HepG2 (cell line): ENCODE measurements at regions not wholly inside any gene's neighbourhood (a gene's known extent, or its start where the extent isn't known, plus 50 kb on each side); places are given as distances from the start of the nearest gene placed in this dataset.

ENCODE experiments used
- ATAC-seq: fragments of 200-7000 bp; cut with Tn5 transposase; 3 replicates; pipeline ENCODE4 v1.9.1; 2020; ENCODE audit warnings: mild to moderate bottlenecking, moderate library complexity
- BruUV-seq: library from RNA; stranded (reverse); fragments of 400-500 nt; replicated peaks from 2 replicates; lab custom pipeline; 2021; lab: Mats Ljungman, UMichigan
- CTCF ChIA-PET: fragments of 300-600 bp; formaldehyde crosslinking; extraction: SDS; loops from one replicate; lab custom pipeline; 2021; ENCODE audit warnings: low total read pairs, inconsistent platforms, low intra/inter-chr PET ratio; lab: Yijun Ruan, JAX
- POLR2A ChIA-PET: fragments of 350-600 bp; sonication (Branson Sonifier 250); formaldehyde crosslinking; loops from one replicate; lab custom pipeline; 2020; ENCODE audit warnings: antibody characterized with exemption, inconsistent platforms; lab: Yijun Ruan, JAX
- DNase-seq: peaks from one replicate; pipeline ENCODE4 v3.0.0-alpha.2; 2015; ENCODE audit warnings: low spot score
- FAIRE-seq: peaks from 3 replicates; lab custom pipeline; 2011; peaks lifted over from hg19 to GRCh38; lab: Jason Lieb, UNC
- H2AFZ ChIP-seq: one replicate; pipeline ENCODE4 v1.6.1; 2011; ENCODE audit warnings: low read length, inconsistent platforms
- H3K27ac ChIP-seq: fragments of 300-600 bp; 3 replicates; pipeline ENCODE4 v1.8.0; 2011; ENCODE audit warnings: mixed run types, mild to moderate bottlenecking, mixed read lengths, low read length, inconsistent platforms; ENCODE audit not compliant: insufficient read depth; ENCODE audit errors: extremely low read length
- H3K27me3 ChIP-seq, 2 experiments: fragments of 200-600 bp in 1 of 2; 2 replicates in 1 of 2; 3 replicates in 1 of 2; pipeline versions ENCODE4 v1.6.0 to v1.8.0; 2011; ENCODE audit warnings: low read length in 2 of 2, mild to moderate bottlenecking in 2 of 2, moderate library complexity in 2 of 2, inconsistent platforms in 1 of 2; ENCODE audit not compliant: insufficient read depth in 2 of 2, control insufficient read depth in 1 of 2
- H3K36me3 ChIP-seq, 2 experiments: fragments of 200-600 bp in 1 of 2; replicated peaks in 1 of 2; 2 replicates in 1 of 2; 3 replicates in 1 of 2; pipeline versions ENCODE4 v1.5.1 to v1.8.0; 2011; ENCODE audit warnings: low read length in 2 of 2, inconsistent platforms in 1 of 2; ENCODE audit not compliant: insufficient read depth in 2 of 2, control insufficient read depth in 1 of 2
- H3K4me1 ChIP-seq: 2 replicates; pipeline ENCODE4 v1.5.1; 2012; ENCODE audit warnings: low read length, inconsistent platforms; ENCODE audit not compliant: insufficient read depth
- H3K4me2 ChIP-seq: 2 replicates; pipeline ENCODE4 v1.6.0; 2011; ENCODE audit warnings: low read depth, low read length, inconsistent platforms
- H3K4me3 ChIP-seq, 3 experiments: fragments of 200-600 bp in 1 of 3; sonication (generic), shearing (Covaris generic) in 1 of 3; replicated peaks in 1 of 3; 2 replicates each; pipeline ENCODE4 v1.5.1; 2011 to 2016; ENCODE audit warnings: low read length in 3 of 3, inconsistent platforms in 2 of 3, low read depth in 2 of 3, mild to moderate bottlenecking in 2 of 3, control low read depth in 1 of 3, mixed read lengths in 1 of 3; ENCODE audit not compliant: insufficient read depth in 1 of 3
- H3K79me2 ChIP-seq: one replicate; pipeline ENCODE4 v1.6.1; 2011; ENCODE audit warnings: low read length, inconsistent platforms; ENCODE audit not compliant: insufficient read depth
- H3K9ac ChIP-seq: 2 replicates; pipeline ENCODE4 v1.6.0; 2011; ENCODE audit warnings: mild to moderate bottlenecking, low read depth, low read length, inconsistent platforms; ENCODE audit not compliant: insufficient read depth
- H3K9me3 ChIP-seq: 2 replicates; pipeline ENCODE4 v1.5.1; 2012; ENCODE audit warnings: mild to moderate bottlenecking, low read length
- H4K20me1 ChIP-seq: 2 replicates; pipeline ENCODE4 v1.6.0; 2011; ENCODE audit warnings: inconsistent platforms, mild to moderate bottlenecking, low read length, moderate library complexity; ENCODE audit not compliant: insufficient read depth
- ATF7 ChIP-seq, 2 experiments: fragments of 450-650 bp in 1 of 2; sonication (generic) in 1 of 2; formaldehyde crosslinking in 1 of 2; IDR thresholded peaks; 2 replicates each; pipeline versions ENCODE4 v1.4.0 to v1.6.1; 2016 to 2020; ENCODE audit warnings: antibody characterized with exemption in 1 of 2, mild to moderate bottlenecking in 1 of 2, missing genetic modification reagents in 1 of 2
- CREM ChIP-seq, 2 experiments: sonication (generic) in 1 of 2; formaldehyde crosslinking in 1 of 2; IDR thresholded peaks; 2 replicates each; pipeline versions ENCODE4 v1.4.0 to v1.6.1; 2016 to 2020; ENCODE audit warnings: antibody characterized with exemption in 1 of 2, mild to moderate bottlenecking in 1 of 2, missing genetic modification reagents in 1 of 2
- HNRNPK ChIP-seq: fragments of 200-400 bp; formaldehyde crosslinking; IDR thresholded peaks from 2 replicates; pipeline ENCODE4 v1.6.1; 2018; ENCODE audit warnings: low read length, low read depth, moderate library complexity, mild to moderate bottlenecking; ENCODE audit not compliant: poor library complexity, severe bottlenecking
- KLF12 ChIP-seq: sonication (generic); formaldehyde crosslinking; IDR thresholded peaks from 2 replicates; pipeline ENCODE4 v1.4.0; 2020; ENCODE audit warnings: missing genetic modification reagents, borderline replicate concordance
- MTA1 ChIP-seq: sonication (generic); formaldehyde crosslinking; IDR thresholded peaks from 2 replicates; pipeline ENCODE4 v1.4.0; 2020; ENCODE audit warnings: missing genetic modification reagents, mild to moderate bottlenecking, borderline replicate concordance
- PHB2 ChIP-seq: fragments of 450-650 bp; IDR thresholded peaks from 2 replicates; pipeline ENCODE4 v1.6.1; 2018; ENCODE audit not compliant: partially characterized antibody
- RBFOX2 ChIP-seq: fragments of 200-400 bp; formaldehyde crosslinking; IDR thresholded peaks from 2 replicates; pipeline ENCODE4 v1.6.1; 2017; ENCODE audit warnings: low read depth, mild to moderate bottlenecking, low read length
- TEAD2 ChIP-seq: sonication (generic); formaldehyde crosslinking; IDR thresholded peaks from 2 replicates; pipeline ENCODE4 v1.9.0; 2021; ENCODE audit warnings: missing genetic modification reagents
- ZKSCAN5 ChIP-seq: sonication (generic); formaldehyde crosslinking; IDR thresholded peaks from 2 replicates; pipeline ENCODE4 v1.5.1; 2020; ENCODE audit warnings: mild to moderate bottlenecking, missing genetic modification reagents
- ZNF235 ChIP-seq: sonication (generic); formaldehyde crosslinking; IDR thresholded peaks from 2 replicates; pipeline ENCODE4 v1.8.1; 2023; ENCODE audit warnings: mild to moderate bottlenecking, missing genetic modification reagents, borderline replicate concordance
- ZNF75D ChIP-seq: sonication (generic); formaldehyde crosslinking; IDR thresholded peaks from 2 replicates; pipeline ENCODE4 v1.8.1; 2023; ENCODE audit warnings: missing genetic modification reagents, mild to moderate bottlenecking, borderline replicate concordance
- WGBS: methylation state at CpG from one replicate; pipeline ENCODE4 v1.1.6; 2017; ENCODE audit warnings: low lambda C conversion rate; 5-methylcytosine and 5-hydroxymethylcytosine counted together
- in situ Hi-C: cut with HindIII; loops from 2 replicates; pipeline ENCODE4 v1.10.0; 2017; ENCODE audit warnings: low pct_unique_long_range_greater_than_20kb; ENCODE audit not compliant: extremely low pct_ligation_motif_present
- intact Hi-C: fragments of 100-400 bp; cut with micrococcal nuclease; formaldehyde crosslinking; loops from one replicate; pipeline ENCODE4 v1.10.0; 2022; ENCODE audit not compliant: unreplicated experiment
- TF ChIP-seq, protein P1 (sequence below): sonication (generic); formaldehyde crosslinking; IDR thresholded peaks from 2 replicates; pipeline ENCODE4 v1.4.0; 2020; ENCODE audit warnings: missing genetic modification reagents
- TF ChIP-seq, protein P2 (sequence below): sonication (generic); formaldehyde crosslinking; conservative IDR thresholded peaks from 2 replicates; pipeline ENCODE4 v1.8.1; 2023; ENCODE audit warnings: missing genetic modification reagents
- TF ChIP-seq, protein P3 (sequence below): sonication (generic); formaldehyde crosslinking; conservative IDR thresholded peaks from 2 replicates; pipeline ENCODE4 v1.5.0; 2020; ENCODE audit warnings: missing genetic modification reagents
- TF ChIP-seq, protein P4 (sequence below): sonication (generic); formaldehyde crosslinking; IDR thresholded peaks from 2 replicates; pipeline ENCODE4 v1.5.1; 2020; ENCODE audit warnings: missing genetic modification reagents, mild to moderate bottlenecking, borderline replicate concordance
- TF ChIP-seq, protein P5 (sequence below): sonication (generic); formaldehyde crosslinking; IDR thresholded peaks from 2 replicates; pipeline ENCODE4 v1.4.0; 2020; ENCODE audit warnings: missing genetic modification reagents

DNA sequence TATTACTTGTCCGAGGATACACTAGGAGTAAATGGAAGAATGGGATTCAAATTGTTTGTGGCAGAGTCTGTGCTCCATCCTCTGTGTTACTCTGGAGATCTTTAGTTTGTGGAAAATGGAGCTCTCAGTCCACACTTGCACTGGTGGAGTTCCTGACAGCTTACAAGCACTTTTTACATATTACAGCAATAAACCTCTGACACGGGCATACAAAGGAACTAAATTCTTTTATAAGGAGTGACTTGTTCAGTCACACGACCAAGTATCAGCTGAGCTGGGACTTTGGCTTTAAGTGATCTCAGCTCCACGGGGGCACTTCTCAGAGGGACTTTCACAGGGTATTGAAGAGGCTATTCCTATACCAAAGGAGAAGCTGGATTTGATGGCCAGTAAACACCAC, 417.5 kb downstream of the LRIG3 start (continued):
- TF ChIP-seq, protein P1, sequence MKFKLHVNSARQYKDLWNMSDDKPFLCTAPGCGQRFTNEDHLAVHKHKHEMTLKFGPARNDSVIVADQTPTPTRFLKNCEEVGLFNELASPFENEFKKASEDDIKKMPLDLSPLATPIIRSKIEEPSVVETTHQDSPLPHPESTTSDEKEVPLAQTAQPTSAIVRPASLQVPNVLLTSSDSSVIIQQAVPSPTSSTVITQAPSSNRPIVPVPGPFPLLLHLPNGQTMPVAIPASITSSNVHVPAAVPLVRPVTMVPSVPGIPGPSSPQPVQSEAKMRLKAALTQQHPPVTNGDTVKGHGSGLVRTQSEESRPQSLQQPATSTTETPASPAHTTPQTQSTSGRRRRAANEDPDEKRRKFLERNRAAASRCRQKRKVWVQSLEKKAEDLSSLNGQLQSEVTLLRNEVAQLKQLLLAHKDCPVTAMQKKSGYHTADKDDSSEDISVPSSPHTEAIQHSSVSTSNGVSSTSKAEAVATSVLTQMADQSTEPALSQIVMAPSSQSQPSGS (CRISPR knock-in tag): no peak
- TF ChIP-seq, all 625 proteins: peak for 0

DNA sequence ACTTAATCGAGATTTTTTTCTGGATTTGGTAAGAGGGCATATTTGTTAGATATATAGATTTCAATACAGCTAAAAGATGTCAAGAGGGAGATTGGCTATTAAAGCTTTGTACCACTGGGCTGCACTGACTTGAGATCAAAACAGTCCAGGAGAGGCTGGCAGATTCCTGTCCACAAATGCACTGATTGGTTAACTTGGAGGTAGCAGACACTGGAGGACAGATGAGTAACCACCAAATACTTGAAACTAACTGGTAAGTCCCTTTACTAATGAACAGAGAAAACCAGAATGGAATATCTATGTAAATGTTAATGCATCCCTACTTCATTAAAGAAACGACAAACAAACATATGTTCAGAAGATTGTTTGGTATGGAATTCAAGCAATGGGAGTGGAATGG, 416.6 kb downstream of the LRIG3 start:
- POLR2A ChIA-PET: no interaction called here
- H4K20me1 ChIP-seq: no peaks in the 10 kb centered on the region
- H3K27me3 ChIP-seq: no peaks in the 10 kb centered on the region
- no peak for DNase-seq
- no peak overlapping the region for H3K4me2 ChIP-seq
- H2AFZ ChIP-seq: no peak overlapping the region
- ATAC-seq: no peak
- BruUV-seq: no TSS peak
- H3K36me3 ChIP-seq: no peaks in the 10 kb centered on the region
- H3K9ac ChIP-seq: no peak overlapping the region
- H3K4me1 ChIP-seq: no peaks in the 10 kb centered on the region
- H3K79me2 ChIP-seq: no peaks in the 10 kb centered on the region
- H3K27ac ChIP-seq: no peak overlapping the region
- intact Hi-C loops: no loop called here
- no peaks in the 10 kb centered on the region for H3K9me3 ChIP-seq
- no peak overlapping the region for H3K4me3 ChIP-seq
- CTCF ChIA-PET: no interaction called here
- no peak for FAIRE-seq
- 0% methylated on average over 2 of the region's 2 CpGs for WGBS
- in situ Hi-C loops: no loop called here
- TF ChIP-seq KLF12 (CRISPR knock-in tag) (no peak), HNRNPK (no peak), TEAD2 (CRISPR knock-in tag) (no peak), PHB2 (no peak), MTA1 (CRISPR knock-in tag) (no peak), ZNF75D (CRISPR knock-in tag) (no peak), CREM (IDR thresholded peaks at IDR 0.05) (no peak), CREM (CRISPR knock-in tag; IDR thresholded peaks at IDR 0.05) (no peak), ZKSCAN5 (CRISPR knock-in tag) (no peak), ZNF235 (CRISPR knock-in tag) (no peak), RBFOX2 (no peak), ATF7 (IDR thresholded peaks at IDR 0.05) (no peak), ATF7 (CRISPR knock-in tag; IDR thresholded peaks at IDR 0.05) (no peak)
- TF ChIP-seq, protein P2, sequence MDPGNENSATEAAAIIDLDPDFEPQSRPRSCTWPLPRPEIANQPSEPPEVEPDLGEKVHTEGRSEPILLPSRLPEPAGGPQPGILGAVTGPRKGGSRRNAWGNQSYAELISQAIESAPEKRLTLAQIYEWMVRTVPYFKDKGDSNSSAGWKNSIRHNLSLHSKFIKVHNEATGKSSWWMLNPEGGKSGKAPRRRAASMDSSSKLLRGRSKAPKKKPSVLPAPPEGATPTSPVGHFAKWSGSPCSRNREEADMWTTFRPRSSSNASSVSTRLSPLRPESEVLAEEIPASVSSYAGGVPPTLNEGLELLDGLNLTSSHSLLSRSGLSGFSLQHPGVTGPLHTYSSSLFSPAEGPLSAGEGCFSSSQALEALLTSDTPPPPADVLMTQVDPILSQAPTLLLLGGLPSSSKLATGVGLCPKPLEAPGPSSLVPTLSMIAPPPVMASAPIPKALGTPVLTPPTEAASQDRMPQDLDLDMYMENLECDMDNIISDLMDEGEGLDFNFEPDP (CRISPR knock-in tag): no peak
- TF ChIP-seq, protein P3, sequence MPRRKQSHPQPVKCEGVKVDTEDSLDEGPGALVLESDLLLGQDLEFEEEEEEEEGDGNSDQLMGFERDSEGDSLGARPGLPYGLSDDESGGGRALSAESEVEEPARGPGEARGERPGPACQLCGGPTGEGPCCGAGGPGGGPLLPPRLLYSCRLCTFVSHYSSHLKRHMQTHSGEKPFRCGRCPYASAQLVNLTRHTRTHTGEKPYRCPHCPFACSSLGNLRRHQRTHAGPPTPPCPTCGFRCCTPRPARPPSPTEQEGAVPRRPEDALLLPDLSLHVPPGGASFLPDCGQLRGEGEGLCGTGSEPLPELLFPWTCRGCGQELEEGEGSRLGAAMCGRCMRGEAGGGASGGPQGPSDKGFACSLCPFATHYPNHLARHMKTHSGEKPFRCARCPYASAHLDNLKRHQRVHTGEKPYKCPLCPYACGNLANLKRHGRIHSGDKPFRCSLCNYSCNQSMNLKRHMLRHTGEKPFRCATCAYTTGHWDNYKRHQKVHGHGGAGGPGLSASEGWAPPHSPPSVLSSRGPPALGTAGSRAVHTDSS (CRISPR knock-in tag): no peak
- TF ChIP-seq, protein P4, sequence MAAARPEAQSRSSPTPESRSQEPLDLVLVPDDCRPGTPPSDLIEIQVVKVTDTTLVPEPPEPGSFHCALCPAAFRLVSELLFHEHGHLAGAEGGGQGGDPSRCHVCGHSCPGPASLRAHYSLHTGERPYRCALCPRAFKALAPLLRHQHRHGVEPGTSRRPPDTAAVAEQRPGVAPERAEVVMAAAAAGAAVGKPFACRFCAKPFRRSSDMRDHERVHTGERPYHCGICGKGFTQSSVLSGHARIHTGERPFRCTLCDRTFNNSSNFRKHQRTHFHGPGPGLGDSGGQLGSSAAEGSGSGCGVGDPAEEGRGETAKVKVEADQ: no peak
- TF ChIP-seq, protein P5, sequence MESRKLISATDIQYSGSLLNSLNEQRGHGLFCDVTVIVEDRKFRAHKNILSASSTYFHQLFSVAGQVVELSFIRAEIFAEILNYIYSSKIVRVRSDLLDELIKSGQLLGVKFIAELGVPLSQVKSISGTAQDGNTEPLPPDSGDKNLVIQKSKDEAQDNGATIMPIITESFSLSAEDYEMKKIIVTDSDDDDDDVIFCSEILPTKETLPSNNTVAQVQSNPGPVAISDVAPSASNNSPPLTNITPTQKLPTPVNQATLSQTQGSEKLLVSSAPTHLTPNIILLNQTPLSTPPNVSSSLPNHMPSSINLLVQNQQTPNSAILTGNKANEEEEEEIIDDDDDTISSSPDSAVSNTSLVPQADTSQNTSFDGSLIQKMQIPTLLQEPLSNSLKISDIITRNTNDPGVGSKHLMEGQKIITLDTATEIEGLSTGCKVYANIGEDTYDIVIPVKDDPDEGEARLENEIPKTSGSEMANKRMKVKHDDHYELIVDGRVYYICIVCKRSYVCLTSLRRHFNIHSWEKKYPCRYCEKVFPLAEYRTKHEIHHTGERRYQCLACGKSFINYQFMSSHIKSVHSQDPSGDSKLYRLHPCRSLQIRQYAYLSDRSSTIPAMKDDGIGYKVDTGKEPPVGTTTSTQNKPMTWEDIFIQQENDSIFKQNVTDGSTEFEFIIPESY (CRISPR knock-in tag): no peak
